ENCODE measurements at regions not wholly inside any gene's neighbourhood (a gene's known extent, or its start where the extent isn't known, plus 50 kb on each side); places are given as distances from the start of the nearest gene placed in this dataset.

GRCh38 chr10:129104266-129105045 lies 362.6 kb upstream of the MGMT start:
- Histone ChIP-seq H3K9me3 (ENCODE audit: severe bottlenecking) (no peaks in the 10 kb centered on the region), H3K27me3 (ENCODE audit: insufficient read depth, poor library complexity, severe bottlenecking) (no peaks in the 10 kb centered on the region), H3K4me3 (ENCODE audit: severe bottlenecking) (no peak overlapping the region), H3K36me3 (ENCODE audit: low read depth) (no peaks in the 10 kb centered on the region), H3K27ac (ENCODE audit: poor library complexity, severe bottlenecking) (no peak overlapping the region), H3K4me1 (ENCODE audit: insufficient read depth, poor library complexity, severe bottlenecking) (no peaks in the 10 kb centered on the region)
- DNase-seq (ENCODE audit: low spot score) (no peak), ATAC-seq (ENCODE audit: low read depth) (no peak)
- TF ChIP-seq CTCF (IDR thresholded peaks at IDR 0.05; ENCODE audit: poor library complexity, severe bottlenecking), result no peak

- H3K27ac ChIP-seq (ENCODE audit: poor library complexity, severe bottlenecking), result no peak overlapping the region
- no peaks in the 10 kb centered on the region for H3K4me1 ChIP-seq (ENCODE audit: insufficient read depth, poor library complexity, severe bottlenecking)
- DNase-seq (ENCODE audit: low spot score) (no peak), ATAC-seq (ENCODE audit: low read depth) (no peak)
- H3K4me3 ChIP-seq (ENCODE audit: severe bottlenecking), result no peak overlapping the region
- no peaks in the 10 kb centered on the region for H3K27me3 ChIP-seq (ENCODE audit: insufficient read depth, poor library complexity, severe bottlenecking)
- H3K36me3 ChIP-seq (ENCODE audit: low read depth), result no peaks in the 10 kb centered on the region
- no peaks in the 10 kb centered on the region for H3K9me3 ChIP-seq (ENCODE audit: severe bottlenecking)
- no peak for TF ChIP-seq CTCF (IDR thresholded peaks at IDR 0.05; ENCODE audit: poor library complexity, severe bottlenecking)
Measured at GRCh38 chr10:129105266-129105665, 361.8 kb upstream of the MGMT start.

GRCh38 chr10:129106314-129106713 lies 360.7 kb upstream of the MGMT start:
- TF ChIP-seq CTCF (IDR thresholded peaks at IDR 0.05; ENCODE audit: poor library complexity, severe bottlenecking), result no peak
- no peak for ATAC-seq (ENCODE audit: low read depth)
- DNase-seq (ENCODE audit: low spot score), result no peak
- H3K4me3 ChIP-seq (ENCODE audit: severe bottlenecking), result no peak overlapping the region
- no peaks in the 10 kb centered on the region for H3K36me3 ChIP-seq (ENCODE audit: low read depth)
- no peaks in the 10 kb centered on the region for H3K27me3 ChIP-seq (ENCODE audit: insufficient read depth, poor library complexity, severe bottlenecking)
- H3K27ac ChIP-seq (ENCODE audit: poor library complexity, severe bottlenecking), result no peak overlapping the region
- no peaks in the 10 kb centered on the region for H3K9me3 ChIP-seq (ENCODE audit: severe bottlenecking)
- no peaks in the 10 kb centered on the region for H3K4me1 ChIP-seq (ENCODE audit: insufficient read depth, poor library complexity, severe bottlenecking)

GRCh38 chr10:129107525-129107924 lies 359.5 kb upstream of the MGMT start:
- H3K27ac ChIP-seq (ENCODE audit: poor library complexity, severe bottlenecking), result no peak overlapping the region

More at GRCh38 chr10:129107525-129107924, 359.5 kb upstream of the MGMT start:
- H3K27me3 ChIP-seq (ENCODE audit: insufficient read depth, poor library complexity, severe bottlenecking), result no peaks in the 10 kb centered on the region
- no peaks in the 10 kb centered on the region for H3K36me3 ChIP-seq (ENCODE audit: low read depth)
- H3K4me1 ChIP-seq (ENCODE audit: insufficient read depth, poor library complexity, severe bottlenecking), result no peaks in the 10 kb centered on the region
- no peak for ATAC-seq (ENCODE audit: low read depth)
- no peaks in the 10 kb centered on the region for H3K9me3 ChIP-seq (ENCODE audit: severe bottlenecking)
- TF ChIP-seq CTCF (IDR thresholded peaks at IDR 0.05; ENCODE audit: poor library complexity, severe bottlenecking), result no peak
- H3K4me3 ChIP-seq (ENCODE audit: severe bottlenecking), result no peak overlapping the region
- no peak for DNase-seq (ENCODE audit: low spot score)

All from RWPE2 (cell line).